ENCODE measurements at regions not wholly inside any gene's neighbourhood (a gene's known extent, or its start where the extent isn't known, plus 50 kb on each side); places are given as distances from the start of the nearest gene placed in this dataset.

DNA sequence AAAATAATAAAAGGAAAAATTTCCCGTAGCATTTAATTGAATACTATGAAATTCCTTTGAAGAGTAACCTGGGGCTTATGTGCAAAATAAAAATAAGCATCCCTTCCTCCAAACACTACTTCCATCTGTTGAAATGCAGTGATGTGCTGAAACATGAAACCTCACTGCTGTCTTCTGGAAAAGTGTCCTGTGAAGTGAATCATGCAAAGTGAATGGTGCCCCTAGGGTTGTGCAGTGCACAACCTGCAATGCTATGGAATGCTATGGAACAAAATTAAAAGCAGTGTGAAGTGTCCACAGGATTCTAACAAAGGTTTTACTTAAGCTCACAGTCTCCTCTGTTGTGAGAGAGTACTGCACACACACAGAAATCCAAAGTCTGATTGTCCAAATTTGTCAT, 480.9 kb downstream of the ETV1 start:
- no peak for TF ChIP-seq POLR2A (IDR thresholded peaks at IDR 0.05; ENCODE audit: low read depth, low read length)
- TF ChIP-seq, protein P1, sequence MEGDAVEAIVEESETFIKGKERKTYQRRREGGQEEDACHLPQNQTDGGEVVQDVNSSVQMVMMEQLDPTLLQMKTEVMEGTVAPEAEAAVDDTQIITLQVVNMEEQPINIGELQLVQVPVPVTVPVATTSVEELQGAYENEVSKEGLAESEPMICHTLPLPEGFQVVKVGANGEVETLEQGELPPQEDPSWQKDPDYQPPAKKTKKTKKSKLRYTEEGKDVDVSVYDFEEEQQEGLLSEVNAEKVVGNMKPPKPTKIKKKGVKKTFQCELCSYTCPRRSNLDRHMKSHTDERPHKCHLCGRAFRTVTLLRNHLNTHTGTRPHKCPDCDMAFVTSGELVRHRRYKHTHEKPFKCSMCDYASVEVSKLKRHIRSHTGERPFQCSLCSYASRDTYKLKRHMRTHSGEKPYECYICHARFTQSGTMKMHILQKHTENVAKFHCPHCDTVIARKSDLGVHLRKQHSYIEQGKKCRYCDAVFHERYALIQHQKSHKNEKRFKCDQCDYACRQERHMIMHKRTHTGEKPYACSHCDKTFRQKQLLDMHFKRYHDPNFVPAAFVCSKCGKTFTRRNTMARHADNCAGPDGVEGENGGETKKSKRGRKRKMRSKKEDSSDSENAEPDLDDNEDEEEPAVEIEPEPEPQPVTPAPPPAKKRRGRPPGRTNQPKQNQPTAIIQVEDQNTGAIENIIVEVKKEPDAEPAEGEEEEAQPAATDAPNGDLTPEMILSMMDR (IDR thresholded peaks at IDR 0.05; ENCODE audit: extremely low read depth in 1 of 2, insufficient read depth in 1 of 2, low read depth in 1 of 2, low read length in 2 of 2): no peak
- no peak for TF ChIP-seq EZH2 (IDR thresholded peaks at IDR 0.05; ENCODE audit: borderline replicate concordance, low read depth, low read length, severe bottlenecking)
- TF ChIP-seq JUN (IDR thresholded peaks at IDR 0.05; ENCODE audit: borderline replicate concordance, insufficient read depth, insufficient read length, low read depth): no peak
- TF ChIP-seq MYC (IDR thresholded peaks at IDR 0.05; ENCODE audit: low read depth, low read length): no peak
- no peak for TF ChIP-seq POLR2AphosphoS5 (IDR thresholded peaks at IDR 0.05; ENCODE audit: insufficient read depth, low read depth, low read length)

Measured in endothelial cell of umbilical vein (primary cell).